Uterus (tissue), 2 donors: ENCODE measurements at regions not wholly inside any gene's neighbourhood (a gene's known extent, or its start where the extent isn't known, plus 50 kb on each side); places are given as distances from the start of the nearest gene placed in this dataset.

Experiments
- CTCF ChIP-seq, 4 experiments: fragments of 200-600 bp in 2 of 4; fragments of 450-650 bp in 2 of 4; sonication (generic) in 2 of 4; IDR thresholded peaks; one replicate each; pipeline ENCODE4 v1.5.1; 2016 to 2019; ENCODE audit warnings: antibody characterized with exemption in 4 of 4, mild to moderate bottlenecking in 2 of 4, moderate library complexity in 1 of 4
- POLR2A ChIP-seq, 2 donors: fragments of 450-650 bp; IDR thresholded peaks; one replicate each; pipeline ENCODE4 v1.6.1; 2016; ENCODE audit warnings: antibody characterized with exemption in 2 of 2, mild to moderate bottlenecking in 1 of 2, moderate library complexity in 1 of 2

GRCh38 chr3:148335612-148336011, 362.1 kb upstream of the AGTR1 start:
- TF ChIP-seq POLR2A (IDR thresholded peaks at IDR 0.05): no peak
- TF ChIP-seq CTCF (IDR thresholded peaks at IDR 0.05): no peak
